Islet of Langerhans (tissue), 1 donor: ENCODE measurements at regions not wholly inside any gene's neighbourhood (a gene's known extent, or its start where the extent isn't known, plus 50 kb on each side); places are given as distances from the start of the nearest gene placed in this dataset.

Experiments
- FAIRE-seq: peaks from one replicate; lab custom pipeline; 2011; peaks lifted over from hg19 to GRCh38; lab: Jason Lieb, UNC

DNA sequence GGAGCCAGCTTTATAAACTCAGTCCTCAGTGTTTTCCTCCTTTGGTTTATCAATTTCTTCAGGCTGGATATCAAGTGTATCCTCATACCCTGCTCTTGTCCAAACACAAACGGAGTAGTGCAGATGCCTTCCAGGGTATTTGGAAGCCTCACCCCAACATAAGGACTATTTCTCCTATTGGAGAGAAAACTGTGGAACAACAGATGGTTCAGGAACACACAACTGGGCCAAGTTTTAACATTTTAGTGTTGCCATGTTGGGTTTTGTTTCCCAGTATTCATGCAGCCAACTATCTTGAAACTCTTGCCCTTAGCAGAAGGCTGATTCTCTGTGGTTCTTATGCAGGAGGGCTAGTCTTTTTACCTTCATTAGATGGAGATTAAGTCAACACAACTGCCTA lies 398.1 kb downstream of the GABRB3 start:
- no peak for FAIRE-seq

DNA sequence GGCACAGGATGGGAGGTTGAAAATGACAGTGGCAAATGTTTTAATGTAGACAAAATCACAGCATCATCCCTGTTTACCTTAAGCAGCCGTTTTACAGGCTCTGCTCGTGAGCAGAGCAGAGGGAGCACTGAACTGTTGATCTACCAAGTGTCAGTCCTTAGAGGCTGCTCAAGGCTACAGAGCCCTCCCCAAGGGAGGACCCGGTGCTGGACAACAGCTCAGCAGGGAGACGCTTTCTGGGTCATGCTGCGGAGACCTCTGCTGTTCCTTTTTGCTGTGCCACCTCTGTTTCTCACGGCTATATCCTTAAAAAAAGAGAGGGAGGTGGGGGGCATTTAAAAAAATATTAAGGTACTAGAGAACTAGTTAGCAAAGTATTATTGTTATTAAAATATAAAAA lies 400.2 kb downstream of the GABRB3 start:
- no peak for FAIRE-seq

DNA sequence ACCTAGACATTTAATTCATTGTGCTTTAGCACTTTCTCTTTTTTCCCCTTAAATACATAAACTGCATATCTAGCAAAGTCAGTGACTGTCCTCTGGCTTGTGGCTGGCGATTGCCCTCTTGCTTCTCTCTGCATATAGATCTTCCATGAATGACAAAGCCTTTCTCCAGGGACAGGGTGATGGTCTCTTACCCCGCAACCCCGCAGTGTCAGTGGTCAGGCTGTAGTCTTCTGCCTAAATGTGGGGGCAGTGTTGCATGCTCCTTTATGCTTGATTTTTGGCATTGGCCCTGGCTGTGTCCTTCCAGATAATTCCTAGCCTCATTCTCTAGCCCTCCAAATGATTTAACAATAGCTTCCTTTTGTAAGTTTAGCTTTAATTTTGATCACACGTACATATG lies 407.8 kb downstream of the GABRB3 start:
- FAIRE-seq = no peak

DNA sequence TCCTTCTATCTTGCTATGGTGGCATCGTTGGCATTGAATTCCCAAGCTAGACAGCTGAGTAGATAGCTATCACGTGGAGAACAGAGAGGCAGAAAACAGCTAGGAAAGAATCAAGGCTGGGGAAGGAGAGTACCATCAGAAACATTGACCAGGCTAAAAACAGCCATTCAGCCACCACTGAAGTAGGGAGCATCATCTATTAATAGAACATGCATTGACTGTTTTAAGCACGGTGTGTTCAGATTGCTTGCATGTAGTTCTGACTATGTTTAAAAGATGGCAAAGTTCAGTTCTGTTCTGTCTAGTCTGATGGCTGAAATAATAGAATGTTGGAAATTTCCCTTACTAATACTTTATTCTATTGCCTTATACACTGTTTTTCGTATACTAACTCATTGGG lies 413.0 kb downstream of the GABRB3 start:
- no peak for FAIRE-seq

DNA sequence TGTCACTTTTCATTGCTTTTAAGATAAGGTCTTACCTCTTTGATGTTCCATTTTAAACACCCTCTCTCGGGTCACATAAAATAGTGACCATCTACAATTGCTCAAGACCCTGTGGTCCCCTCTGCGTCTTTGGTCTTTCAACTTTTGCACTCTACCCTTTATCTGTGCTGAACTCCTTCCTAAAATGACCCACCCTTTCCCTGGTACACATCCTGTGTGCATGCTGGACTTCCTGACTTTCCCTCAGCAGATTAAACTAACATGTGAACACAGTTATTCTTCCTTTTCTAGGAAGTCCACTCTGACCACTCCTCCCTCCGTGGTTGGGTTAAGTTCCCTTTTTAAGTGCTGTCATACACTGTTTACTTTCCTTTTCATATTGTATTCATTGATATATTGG lies 414.2 kb downstream of the GABRB3 start:
- FAIRE-seq = no peak

GRCh38 chr15:26357653-26358052 lies 415.2 kb downstream of the GABRB3 start:
- no peak for FAIRE-seq

GRCh38 chr15:26355472-26356074 lies 417.3 kb downstream of the GABRB3 start:
- no peak for FAIRE-seq

DNA sequence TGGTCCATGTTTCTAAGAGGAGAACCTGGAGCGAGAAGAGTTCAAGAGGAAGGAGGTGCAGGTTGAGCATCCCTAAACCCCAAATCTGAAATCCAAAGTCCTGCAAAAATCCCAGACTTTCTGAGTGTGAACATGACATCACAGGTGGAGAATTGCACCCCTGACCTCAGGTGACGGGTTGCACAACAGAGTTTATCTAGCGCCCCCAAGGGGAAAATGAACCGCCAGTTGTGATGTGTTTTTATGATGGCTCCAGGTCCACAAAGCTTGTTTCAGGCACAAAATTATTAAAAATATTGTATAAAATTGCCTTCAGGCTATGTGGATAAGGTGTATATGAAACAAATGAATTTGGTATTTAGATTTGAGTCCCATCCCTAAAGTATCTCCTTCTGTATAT lies 420.0 kb downstream of the GABRB3 start:
- no peak for FAIRE-seq

GRCh38 chr15:26352406-26352805 lies 420.5 kb downstream of the GABRB3 start:
- FAIRE-seq = no peak

- FAIRE-seq = no peak
These were observed 447.4 kb downstream of the GABRB3 start for GRCh38 chr15:26325495-26325894.

DNA sequence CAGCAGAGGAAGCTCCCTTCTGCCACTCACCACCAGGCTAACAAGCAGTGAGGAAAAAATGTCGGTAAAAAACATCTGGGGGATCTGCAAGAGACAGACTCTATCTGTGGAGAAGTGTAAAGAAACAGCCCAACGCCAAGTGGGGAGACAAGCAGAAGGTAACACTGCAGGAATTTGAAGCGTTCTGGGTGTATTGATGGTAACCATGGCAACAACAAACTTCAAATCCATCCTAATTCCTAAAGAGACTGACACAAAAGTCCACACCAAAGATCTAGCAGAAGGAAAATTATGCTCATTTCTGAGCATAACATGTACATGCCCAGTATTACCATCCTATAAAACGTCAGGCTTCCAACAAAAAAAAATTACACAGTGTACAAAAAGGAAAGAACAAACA lies 449.3 kb downstream of the GABRB3 start:
- no peak for FAIRE-seq

DNA sequence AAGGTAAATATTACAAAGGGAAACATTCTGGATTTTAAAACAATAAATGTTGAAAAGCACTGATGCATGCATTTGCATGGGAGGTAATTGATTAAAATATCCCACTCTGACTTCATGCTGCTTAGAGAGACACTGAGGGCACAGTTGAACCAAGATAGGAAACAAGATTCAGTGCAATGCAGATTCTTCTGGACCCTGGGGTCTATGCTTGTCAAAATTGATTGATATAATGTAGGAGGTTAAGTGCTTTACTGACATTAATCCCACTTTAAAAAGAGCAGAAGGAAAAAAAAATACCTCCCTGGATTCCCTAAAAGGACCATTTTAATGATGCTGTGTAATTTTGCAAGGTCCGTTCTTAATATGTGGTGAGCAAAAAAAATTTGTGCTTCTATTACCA lies 454.2 kb downstream of the GABRB3 start:
- FAIRE-seq = no peak

DNA sequence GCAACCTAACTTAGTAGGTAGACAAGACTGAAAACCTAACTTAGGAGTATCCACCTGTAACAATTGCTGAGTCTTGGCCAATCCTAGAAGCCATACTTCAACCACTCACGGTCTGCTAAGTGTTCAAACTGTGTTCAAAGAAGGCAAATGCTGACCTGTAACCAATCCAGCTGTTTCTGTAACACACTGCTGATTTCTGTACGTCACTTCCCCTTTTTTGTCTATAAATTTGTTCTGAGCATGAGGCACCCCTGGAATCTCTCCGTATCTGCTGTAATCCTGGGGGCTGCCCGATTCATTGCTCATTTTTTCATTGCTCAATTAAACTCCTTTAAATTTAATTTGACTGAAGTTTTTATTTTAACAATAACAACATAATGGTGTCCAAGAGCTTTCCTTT lies 451.4 kb upstream of the ATP10A start:
- FAIRE-seq = no peak

GRCh38 chr15:26311710-26312236 lies 448.6 kb upstream of the ATP10A start:
- no peak for FAIRE-seq

- no peak for FAIRE-seq
These were observed 435.6 kb upstream of the ATP10A start for GRCh38 chr15:26298659-26299170.

- no peak for FAIRE-seq
These were observed 435.0 kb upstream of the ATP10A start for GRCh38 chr15:26298010-26298658.

- no peak for FAIRE-seq
These were observed 432.4 kb upstream of the ATP10A start for GRCh38 chr15:26295336-26296085.

- no peak for FAIRE-seq
These were observed 431.0 kb upstream of the ATP10A start for GRCh38 chr15:26294059-26294689.

DNA sequence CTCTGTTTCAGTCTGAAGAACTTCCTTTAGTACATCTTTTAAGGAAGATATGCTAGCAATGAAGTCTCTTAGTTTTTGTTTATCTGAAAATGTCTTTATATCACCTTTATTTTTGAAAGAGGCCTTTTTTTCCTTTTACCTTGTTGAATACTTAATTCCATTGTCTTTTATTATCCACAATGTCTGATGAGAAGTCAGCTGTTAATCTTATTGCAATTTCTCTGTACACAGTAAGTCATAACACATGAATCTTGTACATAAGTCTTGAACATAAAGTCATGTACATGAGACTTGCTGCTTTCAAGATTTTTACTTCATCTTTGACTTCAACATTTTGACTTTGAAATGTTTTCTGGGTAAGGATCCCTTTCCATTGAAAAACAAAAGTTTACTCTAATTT lies 424.3 kb upstream of the ATP10A start:
- FAIRE-seq = peak; percentile 30

DNA sequence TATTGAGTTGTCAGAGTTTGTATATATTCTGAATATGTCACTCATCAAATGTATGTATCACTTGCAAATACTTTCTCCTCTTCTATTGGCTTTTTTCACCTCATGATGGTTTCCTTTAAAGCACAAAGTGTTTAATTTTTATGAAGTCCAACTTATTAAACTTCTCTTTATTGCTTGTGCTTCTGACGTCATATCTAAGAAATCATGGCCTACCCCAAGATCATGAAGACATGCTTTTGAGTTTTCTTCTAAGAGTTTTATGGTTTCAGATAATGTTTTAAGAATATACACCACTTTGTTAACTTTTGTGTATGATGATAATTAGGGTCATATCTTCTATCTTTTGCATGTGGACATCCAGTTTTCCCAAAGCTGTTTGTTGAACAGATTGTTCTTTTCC lies 417.2 kb upstream of the ATP10A start:
- FAIRE-seq = no peak

- no peak for FAIRE-seq
These were observed 398.8 kb upstream of the ATP10A start for GRCh38 chr15:26261966-26262365.

GRCh38 chr15:26261413-26261812 lies 398.3 kb upstream of the ATP10A start:
- no peak for FAIRE-seq
